ENCODE measurements at regions not wholly inside any gene's neighbourhood (a gene's known extent, or its start where the extent isn't known, plus 50 kb on each side); places are given as distances from the start of the nearest gene placed in this dataset.

GRCh38 chr12:47400266-47400665 lies 305.6 kb downstream of the RPAP3 start:
- TF ChIP-seq ARNT (IDR thresholded peaks at IDR 0.05) (no peak), ZNF384 (IDR thresholded peaks at IDR 0.05) (no peak), PKNOX1 (IDR thresholded peaks at IDR 0.05) (no peak), ELF4 (IDR thresholded peaks at IDR 0.05) (no peak), FOXK2 (IDR thresholded peaks at IDR 0.05) (no peak), SUZ12 (IDR thresholded peaks at IDR 0.05) (no peak), NFRKB (IDR thresholded peaks at IDR 0.05) (no peak)

Data from HEK293T (cell line).